K562 (cell line): ENCODE measurements at regions not wholly inside any gene's neighbourhood (a gene's known extent, or its start where the extent isn't known, plus 50 kb on each side); places are given as distances from the start of the nearest gene placed in this dataset.

ENCODE experiments used
- CEBPB ChIP-seq: fragments of 450-650 bp; IDR thresholded peaks from 2 replicates; pipeline ENCODE4 v1.6.1; 2016; ENCODE audit warnings: missing genetic modification characterization, missing compliant biosample characterization
- DACH1 ChIP-seq: fragments of 450-650 bp; IDR thresholded peaks from 2 replicates; pipeline ENCODE4 v1.6.1; 2018; ENCODE audit not compliant: partially characterized antibody
- FOXM1 ChIP-seq, 2 experiments: fragments of 450-650 bp in 1 of 2; sonication (generic) in 1 of 2; formaldehyde crosslinking in 1 of 2; IDR thresholded peaks; 2 replicates each; pipeline versions ENCODE4 v1.6.1 to v1.9.0; 2017 to 2022; ENCODE audit warnings: low read depth in 2 of 2, mild to moderate bottlenecking in 2 of 2, missing genetic modification reagents in 1 of 2, moderate library complexity in 1 of 2
- GTF2A2 ChIP-seq: IDR thresholded peaks from 2 replicates; pipeline ENCODE4 v1.6.1; 2016; ENCODE audit warnings: mild to moderate bottlenecking, missing genetic modification characterization, missing compliant biosample characterization
- HMG20A ChIP-seq: fragments of 450-650 bp; formaldehyde crosslinking; conservative IDR thresholded peaks from 2 replicates; pipeline ENCODE4 v1.4.0; 2020; ENCODE audit warnings: mild to moderate bottlenecking, mixed read lengths
- HNRNPLL ChIP-seq: fragments of 200-400 bp; formaldehyde crosslinking; IDR thresholded peaks from 2 replicates; pipeline ENCODE4 v1.6.1; 2017; ENCODE audit warnings: low read length, low read depth, mild to moderate bottlenecking; ENCODE audit not compliant: poor library complexity, severe bottlenecking
- RFX5 ChIP-seq: IDR thresholded peaks from 2 replicates; pipeline ENCODE4 v1.6.1; 2011; ENCODE audit warnings: low read depth, mild to moderate bottlenecking, improper control_type of control experiment, low read length
- SOX6 ChIP-seq: fragments of 450-650 bp; IDR thresholded peaks from 2 replicates; pipeline ENCODE4 v1.6.1; 2014; ENCODE audit warnings: mild to moderate bottlenecking
- ZNF324 ChIP-seq: fragments of 250-450 bp; sonication (Bioruptor Pico); IDR thresholded peaks from 2 replicates; pipeline ENCODE4 v1.4.0; 2020; ENCODE audit warnings: mild to moderate bottlenecking
- ZNF41 ChIP-seq: fragments of 250-450 bp; sonication (Bioruptor Pico); conservative IDR thresholded peaks from 2 replicates; pipeline ENCODE4 v1.4.0; 2020; ENCODE audit warnings: mild to moderate bottlenecking
- ZNF551 ChIP-seq: fragments of 250-450 bp; sonication (Bioruptor Pico); IDR thresholded peaks from 2 replicates; pipeline ENCODE4 v1.5.0; 2021; ENCODE audit warnings: mild to moderate bottlenecking, moderate library complexity
- ZNF668 ChIP-seq: fragments of 250-450 bp; sonication (Bioruptor Pico); IDR thresholded peaks from 2 replicates; pipeline ENCODE4 v1.8.0; 2022; ENCODE audit warnings: mild to moderate bottlenecking, inconsistent platforms
- TF ChIP-seq, protein P1 (sequence below): fragments of 200-400 bp; formaldehyde crosslinking; IDR thresholded peaks from 2 replicates; pipeline ENCODE4 v1.6.1; 2017; ENCODE audit warnings: mild to moderate bottlenecking, low read depth, low read length, moderate library complexity
- TF ChIP-seq, protein P2 (sequence below): fragments of 250-450 bp; sonication (Bioruptor Pico); IDR thresholded peaks from 2 replicates; pipeline ENCODE4 v1.5.0; 2021; ENCODE audit warnings: mild to moderate bottlenecking, borderline replicate concordance
- TF ChIP-seq, protein P3 (sequence below): fragments of 450-650 bp; conservative IDR thresholded peaks from 2 replicates; pipeline ENCODE4 v1.6.1; 2016; ENCODE audit warnings: missing genetic modification characterization, low read depth, mild to moderate bottlenecking, control low read depth, missing compliant biosample characterization
- TF ChIP-seq, protein P4 (sequence below): sonication (generic); formaldehyde crosslinking; IDR thresholded peaks from 2 replicates; pipeline ENCODE4 v1.8.0; 2022; ENCODE audit warnings: mild to moderate bottlenecking, missing genetic modification reagents
- TF ChIP-seq, protein P5 (sequence below): fragments of 450-650 bp; formaldehyde crosslinking; IDR thresholded peaks from 2 replicates; pipeline ENCODE4 v1.4.0; 2022; ENCODE audit warnings: missing genetic modification characterization
- TF ChIP-seq, protein P6 (sequence below): fragments of 450-650 bp; IDR thresholded peaks from 2 replicates; pipeline ENCODE4 v1.6.1; 2016; ENCODE audit warnings: missing biosample characterization, missing genetic modification characterization

DNA sequence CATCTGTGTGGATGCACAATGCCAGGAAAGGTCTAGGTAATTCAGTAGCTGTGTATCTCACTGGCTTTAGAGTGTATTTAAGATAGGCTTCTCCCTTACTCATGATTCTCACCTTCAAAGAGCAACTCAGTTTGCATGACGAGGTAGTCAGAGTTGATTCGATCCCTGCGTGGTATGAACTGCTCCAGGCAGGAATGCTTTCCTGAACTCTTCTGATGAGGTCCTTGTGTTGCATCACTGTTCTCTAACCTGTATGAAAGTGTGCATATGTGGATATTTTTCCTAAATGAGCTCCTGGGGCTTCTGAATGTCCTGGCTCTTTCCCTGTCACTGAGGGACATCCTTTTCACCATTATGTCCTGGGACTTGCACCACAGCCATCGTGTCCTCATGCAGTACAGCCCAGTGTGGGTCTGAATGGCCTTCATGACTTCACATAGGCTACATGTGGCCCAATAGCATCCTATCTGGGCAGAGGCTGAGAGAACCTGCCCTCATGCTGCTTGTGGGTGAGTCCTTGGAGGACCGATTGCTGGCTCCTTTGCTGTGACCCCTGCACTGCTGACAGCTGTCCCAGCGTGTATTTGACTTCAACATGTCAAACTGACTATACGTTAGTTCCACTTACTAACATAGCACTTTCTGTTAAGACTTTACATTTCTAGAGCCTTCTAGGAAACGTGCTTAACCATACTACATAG is 65.3 kb upstream of the WDR1 start (continued):
- TF ChIP-seq, protein P1, sequence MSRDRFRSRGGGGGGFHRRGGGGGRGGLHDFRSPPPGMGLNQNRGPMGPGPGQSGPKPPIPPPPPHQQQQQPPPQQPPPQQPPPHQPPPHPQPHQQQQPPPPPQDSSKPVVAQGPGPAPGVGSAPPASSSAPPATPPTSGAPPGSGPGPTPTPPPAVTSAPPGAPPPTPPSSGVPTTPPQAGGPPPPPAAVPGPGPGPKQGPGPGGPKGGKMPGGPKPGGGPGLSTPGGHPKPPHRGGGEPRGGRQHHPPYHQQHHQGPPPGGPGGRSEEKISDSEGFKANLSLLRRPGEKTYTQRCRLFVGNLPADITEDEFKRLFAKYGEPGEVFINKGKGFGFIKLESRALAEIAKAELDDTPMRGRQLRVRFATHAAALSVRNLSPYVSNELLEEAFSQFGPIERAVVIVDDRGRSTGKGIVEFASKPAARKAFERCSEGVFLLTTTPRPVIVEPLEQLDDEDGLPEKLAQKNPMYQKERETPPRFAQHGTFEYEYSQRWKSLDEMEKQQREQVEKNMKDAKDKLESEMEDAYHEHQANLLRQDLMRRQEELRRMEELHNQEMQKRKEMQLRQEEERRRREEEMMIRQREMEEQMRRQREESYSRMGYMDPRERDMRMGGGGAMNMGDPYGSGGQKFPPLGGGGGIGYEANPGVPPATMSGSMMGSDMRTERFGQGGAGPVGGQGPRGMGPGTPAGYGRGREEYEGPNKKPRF, result no peak
- TF ChIP-seq, protein P2, sequence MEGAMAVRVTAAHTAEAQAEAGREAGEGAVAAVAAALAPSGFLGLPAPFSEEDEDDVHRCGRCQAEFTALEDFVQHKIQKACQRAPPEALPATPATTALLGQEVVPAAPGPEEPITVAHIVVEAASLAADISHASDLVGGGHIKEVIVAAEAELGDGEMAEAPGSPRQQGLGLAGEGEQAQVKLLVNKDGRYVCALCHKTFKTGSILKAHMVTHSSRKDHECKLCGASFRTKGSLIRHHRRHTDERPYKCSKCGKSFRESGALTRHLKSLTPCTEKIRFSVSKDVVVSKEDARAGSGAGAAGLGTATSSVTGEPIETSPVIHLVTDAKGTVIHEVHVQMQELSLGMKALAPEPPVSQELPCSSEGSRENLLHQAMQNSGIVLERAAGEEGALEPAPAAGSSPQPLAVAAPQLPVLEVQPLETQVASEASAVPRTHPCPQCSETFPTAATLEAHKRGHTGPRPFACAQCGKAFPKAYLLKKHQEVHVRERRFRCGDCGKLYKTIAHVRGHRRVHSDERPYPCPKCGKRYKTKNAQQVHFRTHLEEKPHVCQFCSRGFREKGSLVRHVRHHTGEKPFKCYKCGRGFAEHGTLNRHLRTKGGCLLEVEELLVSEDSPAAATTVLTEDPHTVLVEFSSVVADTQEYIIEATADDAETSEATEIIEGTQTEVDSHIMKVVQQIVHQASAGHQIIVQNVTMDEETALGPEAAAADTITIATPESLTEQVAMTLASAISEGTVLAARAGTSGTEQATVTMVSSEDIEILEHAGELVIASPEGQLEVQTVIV, result no peak
- TF ChIP-seq, protein P3, sequence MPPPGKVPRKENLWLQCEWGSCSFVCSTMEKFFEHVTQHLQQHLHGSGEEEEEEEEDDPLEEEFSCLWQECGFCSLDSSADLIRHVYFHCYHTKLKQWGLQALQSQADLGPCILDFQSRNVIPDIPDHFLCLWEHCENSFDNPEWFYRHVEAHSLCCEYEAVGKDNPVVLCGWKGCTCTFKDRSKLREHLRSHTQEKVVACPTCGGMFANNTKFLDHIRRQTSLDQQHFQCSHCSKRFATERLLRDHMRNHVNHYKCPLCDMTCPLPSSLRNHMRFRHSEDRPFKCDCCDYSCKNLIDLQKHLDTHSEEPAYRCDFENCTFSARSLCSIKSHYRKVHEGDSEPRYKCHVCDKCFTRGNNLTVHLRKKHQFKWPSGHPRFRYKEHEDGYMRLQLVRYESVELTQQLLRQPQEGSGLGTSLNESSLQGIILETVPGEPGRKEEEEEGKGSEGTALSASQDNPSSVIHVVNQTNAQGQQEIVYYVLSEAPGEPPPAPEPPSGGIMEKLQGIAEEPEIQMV, result 0 out of 2 replicates have a peak, but pooled peaks have one; percentile 31
- no peak for TF ChIP-seq ZNF551 (CRISPR knock-in tag)
- TF ChIP-seq, protein P4, sequence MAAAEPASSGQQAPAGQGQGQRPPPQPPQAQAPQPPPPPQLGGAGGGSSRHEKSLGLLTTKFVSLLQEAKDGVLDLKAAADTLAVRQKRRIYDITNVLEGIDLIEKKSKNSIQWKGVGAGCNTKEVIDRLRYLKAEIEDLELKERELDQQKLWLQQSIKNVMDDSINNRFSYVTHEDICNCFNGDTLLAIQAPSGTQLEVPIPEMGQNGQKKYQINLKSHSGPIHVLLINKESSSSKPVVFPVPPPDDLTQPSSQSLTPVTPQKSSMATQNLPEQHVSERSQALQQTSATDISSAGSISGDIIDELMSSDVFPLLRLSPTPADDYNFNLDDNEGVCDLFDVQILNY (CRISPR knock-in tag), result no peak
- TF ChIP-seq, protein P5, sequence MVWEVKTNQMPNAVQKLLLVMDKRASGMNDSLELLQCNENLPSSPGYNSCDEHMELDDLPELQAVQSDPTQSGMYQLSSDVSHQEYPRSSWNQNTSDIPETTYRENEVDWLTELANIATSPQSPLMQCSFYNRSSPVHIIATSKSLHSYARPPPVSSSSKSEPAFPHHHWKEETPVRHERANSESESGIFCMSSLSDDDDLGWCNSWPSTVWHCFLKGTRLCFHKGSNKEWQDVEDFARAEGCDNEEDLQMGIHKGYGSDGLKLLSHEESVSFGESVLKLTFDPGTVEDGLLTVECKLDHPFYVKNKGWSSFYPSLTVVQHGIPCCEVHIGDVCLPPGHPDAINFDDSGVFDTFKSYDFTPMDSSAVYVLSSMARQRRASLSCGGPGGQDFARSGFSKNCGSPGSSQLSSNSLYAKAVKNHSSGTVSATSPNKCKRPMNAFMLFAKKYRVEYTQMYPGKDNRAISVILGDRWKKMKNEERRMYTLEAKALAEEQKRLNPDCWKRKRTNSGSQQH (CRISPR knock-in tag), result 0 out of 2 replicates have a peak, but pooled peaks have one; percentile 9
- no peak for TF ChIP-seq ZNF668 (CRISPR knock-in tag)
- no peak for TF ChIP-seq HNRNPLL
- TF ChIP-seq, protein P6, sequence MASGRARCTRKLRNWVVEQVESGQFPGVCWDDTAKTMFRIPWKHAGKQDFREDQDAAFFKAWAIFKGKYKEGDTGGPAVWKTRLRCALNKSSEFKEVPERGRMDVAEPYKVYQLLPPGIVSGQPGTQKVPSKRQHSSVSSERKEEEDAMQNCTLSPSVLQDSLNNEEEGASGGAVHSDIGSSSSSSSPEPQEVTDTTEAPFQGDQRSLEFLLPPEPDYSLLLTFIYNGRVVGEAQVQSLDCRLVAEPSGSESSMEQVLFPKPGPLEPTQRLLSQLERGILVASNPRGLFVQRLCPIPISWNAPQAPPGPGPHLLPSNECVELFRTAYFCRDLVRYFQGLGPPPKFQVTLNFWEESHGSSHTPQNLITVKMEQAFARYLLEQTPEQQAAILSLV (tag), result peak; percentile 62
- no peak; the same call in 1 of the 2 replicates for TF ChIP-seq GTF2A2 (tag)
- peak; percentile 55 for TF ChIP-seq CEBPB (tag)
- no peak for TF ChIP-seq HMG20A (CRISPR knock-in tag)
- TF ChIP-seq DACH1, result no peak
- 0 out of 2 replicates have a peak, but pooled peaks have one; percentile 7 for TF ChIP-seq ZNF324 (CRISPR knock-in tag)
- no peak for TF ChIP-seq FOXM1 (IDR thresholded peaks at IDR 0.05; ENCODE audit: low read depth)
- TF ChIP-seq FOXM1 (CRISPR knock-in tag; IDR thresholded peaks at IDR 0.05; ENCODE audit: low read depth), result no peak
- peak; percentile 57; the same call in 1 of the 2 replicates for TF ChIP-seq ZNF41
- no peak for TF ChIP-seq SOX6
- no peak for TF ChIP-seq RFX5
